HCT116 (cell line): ENCODE measurements at regions not wholly inside any gene's neighbourhood (a gene's known extent, or its start where the extent isn't known, plus 50 kb on each side); places are given as distances from the start of the nearest gene placed in this dataset.

Source experiments
- ATAC-seq: fragments of 200-7000 bp; cut with Tn5 transposase; 2 replicates; pipeline ENCODE4 v1.9.1; 2020; ENCODE audit warnings: mild to moderate bottlenecking, moderate library complexity
- BruUV-seq: library from RNA; stranded (reverse); fragments of 400-500 nt; replicated peaks from 2 replicates; lab custom pipeline; 2021; lab: Mats Ljungman, UMichigan
- CTCF ChIA-PET: fragments of 300-600 bp; sonication (Branson Sonifier 250); formaldehyde crosslinking; loops from one replicate; lab custom pipeline; 2021; ENCODE audit warnings: antibody characterized with exemption; lab: Charles Lee
- POLR2A ChIA-PET: fragments of 300-600, 350-600 bp; sonication (Branson Sonifier 250); formaldehyde crosslinking; loops from one replicate; lab custom pipeline; 2021; ENCODE audit warnings: antibody characterized with exemption; lab: Charles Lee
- RAD21 ChIA-PET, 2 experiments: fragments of 300-600 bp; sonication (Branson Sonifier 250); formaldehyde crosslinking; loops; one replicate each; lab custom pipeline; 2023; ENCODE audit warnings: low total read pairs in 2 of 2; ENCODE audit not compliant: uncharacterized antibody in 2 of 2, unreplicated experiment in 2 of 2, low non-redundant PET in 1 of 2; lab: Charles Lee
- DNase-seq: peaks from one replicate; pipeline ENCODE4 v3.0.0-alpha.2; 2010; ENCODE audit warnings: low read depth, low spot score
- H2AFZ ChIP-seq: fragments of 200-600 bp; shearing (Covaris generic), sonication (generic); 2 replicates; pipeline ENCODE4 v1.6.1; 2017; ENCODE audit warnings: low read depth, mixed run types, mixed read lengths, antibody characterized with exemption, low read length; ENCODE audit not compliant: poor library complexity, severe bottlenecking
- H3K27ac ChIP-seq: 2 replicates; pipeline ENCODE4 v1.5.1; 2012; ENCODE audit warnings: low read depth, low read length
- H3K27me3 ChIP-seq: fragments of 200-600 bp; sonication (generic); 2 replicates; pipeline ENCODE4 v1.6.1; 2016; ENCODE audit warnings: mixed run types, low read length, mixed read lengths; ENCODE audit not compliant: insufficient read depth
- H3K36me3 ChIP-seq, 2 experiments: fragments of 200-500 bp in 1 of 2; fragments of 200-600 bp in 1 of 2; sonication (Bioruptor generic) in 1 of 2; sonication (generic) in 1 of 2; 2 replicates each; pipeline versions ENCODE4 v1.5.1 to v1.6.1; 2014 to 2016; ENCODE audit warnings: low read length in 2 of 2, inconsistent platforms in 1 of 2, mixed read lengths in 1 of 2, mixed run types in 1 of 2; ENCODE audit not compliant: insufficient read depth in 2 of 2, control insufficient read depth in 1 of 2
- H3K4me1 ChIP-seq, 2 experiments: fragments of 200-600 bp in 1 of 2; sonication (generic) in 1 of 2; 2 replicates each; pipeline versions ENCODE4 v1.5.1 to v1.6.1; 2012 to 2017; ENCODE audit warnings: low read length in 2 of 2, inconsistent platforms in 1 of 2, mild to moderate bottlenecking in 1 of 2, mixed read lengths in 1 of 2, mixed run types in 1 of 2, moderate library complexity in 1 of 2; ENCODE audit not compliant: insufficient read depth in 2 of 2, control insufficient read depth in 1 of 2
- H3K4me2 ChIP-seq: fragments of 200-600 bp; sonication (generic); 2 replicates; pipeline ENCODE4 v1.6.1; 2017; ENCODE audit warnings: mixed run types, low read length, mixed read lengths
- H3K4me3 ChIP-seq, 2 experiments: fragments of 200-600 bp in 1 of 2; sonication (generic) in 1 of 2; replicated peaks in 1 of 2; 2 replicates each; pipeline ENCODE4 v1.5.1; 2011 to 2016; ENCODE audit warnings: low read length in 2 of 2, control low read depth in 1 of 2, low read depth in 1 of 2, mild to moderate bottlenecking in 1 of 2, mixed read lengths in 1 of 2, mixed run types in 1 of 2
- H3K79me2 ChIP-seq: fragments of 200-600 bp; sonication (generic); 2 replicates; pipeline ENCODE4 v1.6.1; 2017; ENCODE audit warnings: mild to moderate bottlenecking, mixed run types, low read length, moderate library complexity, mixed read lengths; ENCODE audit not compliant: insufficient read depth
- H3K9ac ChIP-seq: fragments of 200-600 bp; sonication (generic); 2 replicates; pipeline ENCODE4 v1.6.1; 2016; ENCODE audit warnings: low read length, mixed read lengths
- H3K9me2 ChIP-seq: fragments of 200-600 bp; sonication (generic), shearing (Covaris generic); 2 replicates; pipeline ENCODE4 v1.6.1; 2017; ENCODE audit warnings: mixed run types, mild to moderate bottlenecking, moderate library complexity; ENCODE audit not compliant: insufficient read depth
- H3K9me3 ChIP-seq, 2 experiments: fragments of 200-500 bp in 1 of 2; fragments of 200-600 bp in 1 of 2; sonication (Bioruptor generic) in 1 of 2; sonication (generic) in 1 of 2; 2 replicates each; pipeline ENCODE4 v1.6.1; 2014 to 2017; ENCODE audit warnings: low read length in 2 of 2, mixed read lengths in 2 of 2, inconsistent platforms in 1 of 2, low read depth in 1 of 2, mild to moderate bottlenecking in 1 of 2, mixed run types in 1 of 2, moderate library complexity in 1 of 2; ENCODE audit not compliant: control insufficient read depth in 1 of 2, insufficient read depth in 1 of 2
- H4K20me1 ChIP-seq: fragments of 200-600 bp; sonication (generic), shearing (Covaris generic); 2 replicates; pipeline ENCODE4 v1.6.1; 2017; ENCODE audit warnings: mixed run types, mild to moderate bottlenecking, moderate library complexity; ENCODE audit not compliant: insufficient read depth
- ATF3 ChIP-seq: IDR thresholded peaks from 2 replicates; pipeline ENCODE4 v1.6.1; 2012
- CBX3 ChIP-seq: IDR thresholded peaks from 2 replicates; pipeline ENCODE4 v1.6.1; 2012; ENCODE audit warnings: low read depth
- EGR1 ChIP-seq: IDR thresholded peaks from 2 replicates; pipeline ENCODE4 v1.6.1; 2012; ENCODE audit warnings: low read depth
- ELF1 ChIP-seq: IDR thresholded peaks from 2 replicates; pipeline ENCODE4 v1.6.1; 2012; ENCODE audit warnings: low read depth, borderline replicate concordance
- EZH2phosphoT487 ChIP-seq: fragments of 200-600 bp; IDR thresholded peaks from 2 replicates; pipeline ENCODE4 v1.6.1; 2018; ENCODE audit warnings: antibody characterized with exemption, borderline replicate concordance
- JUND ChIP-seq: IDR thresholded peaks from 2 replicates; pipeline ENCODE4 v1.6.1; 2012
- MAX ChIP-seq: IDR thresholded peaks from 2 replicates; pipeline ENCODE4 v1.6.1; 2012
- POLR2A ChIP-seq: IDR thresholded peaks from 2 replicates; pipeline ENCODE4 v1.7.0; 2011; ENCODE audit warnings: borderline replicate concordance; ENCODE audit not compliant: insufficient read depth, insufficient read length; ENCODE audit errors: extremely low read depth
- RAD21 ChIP-seq: IDR thresholded peaks from 2 replicates; pipeline ENCODE4 v1.6.1; 2012; ENCODE audit warnings: low read depth, mild to moderate bottlenecking
- SIN3A ChIP-seq: IDR thresholded peaks from 2 replicates; pipeline ENCODE4 v1.6.1; 2012; ENCODE audit warnings: low read depth
- SP1 ChIP-seq: IDR thresholded peaks from 2 replicates; pipeline ENCODE4 v1.6.1; 2012; ENCODE audit warnings: low read depth
- SRF ChIP-seq: IDR thresholded peaks from 2 replicates; pipeline ENCODE4 v1.6.1; 2012; ENCODE audit warnings: low read depth
- TCF7L2 ChIP-seq: IDR thresholded peaks from 2 replicates; pipeline ENCODE4 v1.7.0; 2011; ENCODE audit warnings: borderline replicate concordance, inconsistent platforms; ENCODE audit not compliant: insufficient read depth, insufficient read length; ENCODE audit errors: extremely low read depth
- YY1 ChIP-seq: IDR thresholded peaks from 2 replicates; pipeline ENCODE4 v1.6.1; 2011; ENCODE audit warnings: low read length, low read depth, moderate library complexity, mild to moderate bottlenecking; ENCODE audit not compliant: insufficient replicate concordance; ENCODE audit errors: extremely low read depth
- ZBTB33 ChIP-seq: IDR thresholded peaks from 2 replicates; pipeline ENCODE4 v1.6.1; 2011; ENCODE audit warnings: mild to moderate bottlenecking, low read length, moderate library complexity; ENCODE audit not compliant: insufficient replicate concordance; ENCODE audit errors: extremely low read depth
- ZNF274 ChIP-seq: fragments of 200-500 bp; sonication (Bioruptor generic); IDR thresholded peaks from 2 replicates; pipeline ENCODE4 v1.6.1; 2014; ENCODE audit warnings: mild to moderate bottlenecking, low read depth, low read length, inconsistent platforms
- intact Hi-C: fragments of 100-400 bp; cut with micrococcal nuclease; formaldehyde crosslinking; loops from 2 replicates; pipeline ENCODE4 v1.10.0; 2022

- Histone ChIP-seq H3K27ac (no peak overlapping the region), H3K9me3 (peaks cover 3 to 23% of the 10 kb centered on the region in 2 experiments; a peak in 2 of 4 replicates), H3K36me3 (no peaks in the 10 kb centered on the region), H3K27me3 (no peaks in the 10 kb centered on the region), H3K4me2 (no peak overlapping the region), H3K4me1 (no peaks in the 10 kb centered on the region), H3K9ac (no peak overlapping the region), H3K4me3 (no peak overlapping the region), H3K79me2 (no peaks in the 10 kb centered on the region), H3K9me2 (no peaks in the 10 kb centered on the region), H2AFZ (no peak overlapping the region), H4K20me1 (no peaks in the 10 kb centered on the region)
- POLR2A ChIA-PET = no interaction called here
- intact Hi-C loops = no loop called here
- BruUV-seq = no TSS peak
- CTCF ChIA-PET = no interaction called here
- no peak for TF ChIP-seq ATF3
- no peak for TF ChIP-seq ZNF274
- TF ChIP-seq MAX = no peak
- TF ChIP-seq TCF7L2 = no peak
- no peak for TF ChIP-seq YY1
- TF ChIP-seq SP1 = no peak
- TF ChIP-seq ELF1 = no peak
- DNase-seq (no peak), ATAC-seq (no peak)
- RAD21 ChIA-PET = no interaction called here
Observed at GRCh38 chr11:42066113-42066512, 606.7 kb upstream of the LRRC4C start.

GRCh38 chr11:42074306-42074705 is 614.9 kb upstream of the LRRC4C start:
- intact Hi-C loops = no loop called here
- ATAC-seq (no peak), DNase-seq (no peak)
- BruUV-seq = no TSS peak
- H4K20me1 ChIP-seq = no peaks in the 10 kb centered on the region
- no peaks in the 10 kb centered on the region for H3K9me2 ChIP-seq
- no peak overlapping the region for H2AFZ ChIP-seq
- no peaks in the 10 kb centered on the region for H3K79me2 ChIP-seq
- TF ChIP-seq JUND (no peak), EZH2phosphoT487 (no peak), SRF (no peak), POLR2A (no peak), ZBTB33 (no peak), SIN3A (no peak), CBX3 (no peak), ZNF274 (no peak), EGR1 (no peak), RAD21 (no peak)
- H3K4me2 ChIP-seq = no peak overlapping the region
- RAD21 ChIA-PET = no interaction called here
- H3K9ac ChIP-seq = no peak overlapping the region
- CTCF ChIA-PET = no interaction called here
- H3K27ac ChIP-seq = no peak overlapping the region
- peaks cover 3 to 29% of the 10 kb centered on the region in 2 experiments; a peak in 2 of 4 replicates for H3K9me3 ChIP-seq
- H3K36me3 ChIP-seq = no peaks in the 10 kb centered on the region
- H3K4me3 ChIP-seq = no peak overlapping the region
- no peaks in the 10 kb centered on the region for H3K4me1 ChIP-seq
- no peaks in the 10 kb centered on the region for H3K27me3 ChIP-seq
- POLR2A ChIA-PET = no interaction called here
